Osteoblast (primary cell): ENCODE measurements at regions not wholly inside any gene's neighbourhood (a gene's known extent, or its start where the extent isn't known, plus 50 kb on each side); places are given as distances from the start of the nearest gene placed in this dataset.

Source experiments
- DNase-seq: peaks from one replicate; pipeline ENCODE4 v3.0.0; 2011; ENCODE audit warnings: low spot score, mixed read lengths; ENCODE audit not compliant: insufficient read length; ENCODE audit errors: missing footprints
- H2AFZ ChIP-seq: 2 replicates; pipeline ENCODE4 v1.6.0; 2011; ENCODE audit warnings: mild to moderate bottlenecking, low read length
- H3K27ac ChIP-seq: 2 replicates; pipeline ENCODE4 v1.5.1; 2011; ENCODE audit warnings: mild to moderate bottlenecking, low read depth, low read length, moderate library complexity
- H3K27me3 ChIP-seq: 2 replicates; pipeline ENCODE4 v1.6.0; 2012; ENCODE audit warnings: mild to moderate bottlenecking, control low read depth, inconsistent platforms, low read length, moderate library complexity; ENCODE audit not compliant: insufficient read depth
- H3K36me3 ChIP-seq: 2 replicates; pipeline ENCODE4 v1.5.1; 2011; ENCODE audit warnings: mild to moderate bottlenecking, low read length, control low read depth, moderate library complexity; ENCODE audit not compliant: insufficient read depth
- H3K4me1 ChIP-seq: 2 replicates; pipeline ENCODE4 v1.5.1; 2011; ENCODE audit warnings: mild to moderate bottlenecking, low read length, control low read depth, moderate library complexity; ENCODE audit not compliant: insufficient read depth
- H3K4me2 ChIP-seq: 2 replicates; pipeline ENCODE4 v1.6.0; 2011; ENCODE audit warnings: mild to moderate bottlenecking, low read length; ENCODE audit not compliant: insufficient read depth
- H3K4me3 ChIP-seq: fragments of 200-600 bp; sonication (generic); 3 replicates; pipeline ENCODE4 v1.5.1; 2012; ENCODE audit warnings: mild to moderate bottlenecking, low read length, inconsistent platforms; ENCODE audit not compliant: insufficient read depth
- H3K79me2 ChIP-seq: 2 replicates; pipeline ENCODE4 v1.6.0; 2012; ENCODE audit warnings: mild to moderate bottlenecking, low read length, control low read depth, inconsistent platforms; ENCODE audit not compliant: insufficient read depth
- H3K9me3 ChIP-seq: 2 replicates; pipeline ENCODE4 v1.5.1; 2011; ENCODE audit warnings: low read depth, low read length, control low read depth
- H4K20me1 ChIP-seq: 2 replicates; pipeline ENCODE4 v1.6.0; 2012; ENCODE audit warnings: mild to moderate bottlenecking, low read length, control low read depth; ENCODE audit not compliant: insufficient read depth
- CTCF ChIP-seq: IDR thresholded peaks from 2 replicates; pipeline ENCODE4 v1.5.1; 2011; ENCODE audit warnings: mild to moderate bottlenecking, low read depth, low read length, moderate library complexity; ENCODE audit errors: extremely low read depth

DNA sequence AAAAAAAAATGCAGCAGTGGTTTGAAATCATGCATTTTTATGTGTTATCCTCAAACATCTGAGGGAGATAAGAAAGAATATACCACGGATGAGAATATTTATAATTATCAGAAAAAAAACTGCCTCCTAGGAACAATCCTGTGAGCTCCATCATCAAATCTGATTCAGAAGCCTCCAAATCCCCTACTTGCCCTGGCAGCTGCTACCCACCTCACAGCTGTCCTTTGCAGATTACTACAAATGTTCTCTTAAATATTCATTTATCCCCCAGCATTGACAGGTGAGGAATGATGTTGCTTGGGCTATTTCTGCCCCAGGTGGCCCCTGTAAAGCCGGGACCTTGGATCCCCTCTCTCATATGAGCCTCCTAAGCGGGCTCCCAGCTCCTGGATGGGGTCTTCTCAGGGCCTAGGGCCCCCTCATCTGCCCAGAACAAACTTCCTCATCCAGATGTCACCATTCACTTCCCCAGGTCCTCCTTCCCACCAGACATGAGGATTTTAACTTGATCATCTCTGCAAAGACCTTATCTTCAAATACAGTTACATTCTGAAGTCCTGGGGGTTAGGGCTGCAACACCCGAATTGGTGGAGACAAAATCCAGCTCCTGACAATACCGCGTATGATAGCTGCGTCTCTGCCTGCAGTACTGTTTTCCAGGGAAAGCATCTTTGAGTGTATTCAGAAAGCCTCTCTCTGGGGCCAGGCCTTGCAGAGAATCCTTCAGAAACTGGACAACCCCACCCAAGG, 81.9 kb upstream of the INSIG1 start:
- DNase-seq = peak; percentile 34
- no peak overlapping the region for H2AFZ ChIP-seq
- no peaks in the 10 kb centered on the region for H3K36me3 ChIP-seq
- no peaks in the 10 kb centered on the region for H3K79me2 ChIP-seq
- no peaks in the 10 kb centered on the region for H3K9me3 ChIP-seq
- TF ChIP-seq CTCF = no peak
- no peaks in the 10 kb centered on the region for H3K27me3 ChIP-seq
- no peak overlapping the region for H3K4me2 ChIP-seq
- no peaks in the 10 kb centered on the region for H4K20me1 ChIP-seq
- H3K4me1 ChIP-seq = peaks cover 36% of the 10 kb centered on the region
- H3K4me3 ChIP-seq = no peak overlapping the region
- H3K27ac ChIP-seq = no peak overlapping the region

- H3K4me2 ChIP-seq = no peak overlapping the region
- H3K9me3 ChIP-seq = no peaks in the 10 kb centered on the region
- DNase-seq = peak; percentile 90
These were observed 81.0 kb upstream of the INSIG1 start for GRCh38 chr7:155216475-155217272.

GRCh38 chr7:155217634-155218033, 80.0 kb upstream of the INSIG1 start:
- peaks cover 42% of the 10 kb centered on the region for H3K4me1 ChIP-seq
- H3K36me3 ChIP-seq = no peaks in the 10 kb centered on the region
- no peak for TF ChIP-seq CTCF
- no peaks in the 10 kb centered on the region for H3K27me3 ChIP-seq
- peak; percentile 41 for DNase-seq
- H3K9me3 ChIP-seq = no peaks in the 10 kb centered on the region
- no peak overlapping the region for H3K4me3 ChIP-seq
- no peak overlapping the region for H3K27ac ChIP-seq
- H3K79me2 ChIP-seq = no peaks in the 10 kb centered on the region
- no peak overlapping the region for H3K4me2 ChIP-seq
- H4K20me1 ChIP-seq = no peaks in the 10 kb centered on the region
- no peak overlapping the region for H2AFZ ChIP-seq

More at GRCh38 chr7:155216475-155217272, 81.0 kb upstream of the INSIG1 start:
- Histone ChIP-seq H3K27me3 (no peaks in the 10 kb centered on the region), H3K79me2 (no peaks in the 10 kb centered on the region), H4K20me1 (no peaks in the 10 kb centered on the region), H3K36me3 (no peaks in the 10 kb centered on the region), H2AFZ (no peak overlapping the region), H3K27ac (no peak overlapping the region), H3K4me3 (no peak overlapping the region), H3K4me1 (peaks cover 36% of the 10 kb centered on the region)
- TF ChIP-seq CTCF = peak; percentile 13
